Left hindlimb (tissue), 1 donor: ENCODE measurements at regions not wholly inside any gene's neighbourhood (a gene's known extent, or its start where the extent isn't known, plus 50 kb on each side); places are given as distances from the start of the nearest gene placed in this dataset.
"Not testable (repeated sequence)": the region's sequence is repeated elsewhere in the genome, so short reads cannot be mapped to it uniquely, and the experiment has no call there.

Experiments used
- DNase-seq: peaks from one replicate; pipeline ENCODE4 v3.0.0-alpha.2; 2018

DNA sequence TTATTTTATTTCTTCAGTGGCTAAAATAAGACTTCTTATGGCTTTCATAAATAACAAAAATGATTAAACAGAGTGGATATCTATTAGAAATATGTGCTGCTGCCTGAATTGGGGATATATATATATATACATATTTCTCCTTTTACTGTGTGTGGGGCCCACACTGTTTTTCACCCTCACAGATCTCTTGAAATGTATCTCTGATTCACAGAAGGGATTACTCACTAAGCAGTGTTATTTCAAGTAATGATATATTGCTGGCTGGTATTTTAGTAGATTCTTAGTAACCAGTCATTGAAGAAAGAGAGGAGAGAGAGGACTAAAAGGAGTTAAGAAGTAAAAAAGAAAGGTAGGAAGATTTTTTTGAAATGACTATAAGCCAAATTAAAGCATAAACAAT is 308.6 kb upstream of the NRP1 start:
- DNase-seq: no peak

DNA sequence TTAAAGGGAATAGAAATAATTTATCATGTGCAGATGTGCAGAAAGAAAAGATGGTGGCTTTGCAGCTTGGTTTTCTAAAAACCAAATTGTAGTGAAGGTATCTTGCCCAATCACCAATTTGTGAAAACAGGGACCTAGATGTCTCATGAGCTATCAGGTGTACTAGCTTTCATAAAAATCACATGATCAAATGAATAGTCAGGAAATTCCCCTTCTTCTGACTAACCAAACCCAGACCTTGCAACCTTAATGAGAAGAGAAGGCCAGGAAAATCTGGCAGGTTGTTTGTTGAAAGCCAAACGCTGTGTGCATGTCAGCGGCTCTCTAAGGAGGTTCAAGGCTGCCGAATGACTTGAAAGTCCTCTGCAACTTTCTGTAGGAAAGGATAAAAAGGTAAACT is 304.4 kb upstream of the NRP1 start:
- no peak for DNase-seq

DNA sequence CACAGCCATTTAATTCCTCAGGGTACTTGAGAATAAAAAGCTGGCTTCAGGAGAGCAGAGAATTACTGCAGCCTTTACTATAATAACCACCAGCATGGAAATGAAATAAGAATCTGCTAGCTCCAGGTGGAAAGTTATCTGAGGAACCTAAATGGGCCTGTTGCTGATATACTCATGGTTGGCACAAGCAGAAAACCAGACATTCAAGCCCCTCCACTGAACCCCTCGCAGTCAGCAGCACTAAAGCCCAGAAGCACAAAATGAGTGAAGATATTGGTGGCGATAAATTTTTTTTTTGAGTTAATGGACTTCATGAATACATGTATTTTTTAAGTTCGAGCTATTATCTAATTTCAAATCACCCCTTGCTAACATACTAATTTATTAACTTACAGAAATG is 303.9 kb upstream of the NRP1 start:
- DNase-seq: no peak

DNA sequence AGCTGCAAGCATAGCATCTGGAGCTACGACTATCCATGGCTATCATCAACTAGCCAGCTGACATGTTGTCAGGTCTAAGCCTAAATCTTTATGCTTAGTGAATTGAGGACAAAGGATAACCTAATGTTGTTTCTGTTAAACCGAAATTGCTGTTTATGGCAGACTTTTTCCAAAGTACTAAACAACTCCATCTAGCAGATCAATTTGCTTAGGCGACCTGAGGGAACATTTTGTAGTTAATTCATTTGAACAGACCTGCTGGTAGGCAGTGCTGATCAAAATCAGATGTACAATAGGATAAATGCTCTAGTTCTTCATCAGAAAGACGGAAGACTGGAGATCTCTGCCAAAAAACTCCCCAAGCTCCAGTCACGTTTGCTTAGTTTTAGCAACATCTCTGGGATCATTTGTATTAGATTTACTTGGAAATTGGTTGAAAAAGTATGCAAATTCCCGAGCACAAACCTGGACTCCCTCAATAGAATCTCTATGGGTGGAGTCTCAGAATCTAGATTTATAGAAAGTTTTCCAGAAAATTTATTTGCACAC is 301.6 kb upstream of the NRP1 start:
- DNase-seq: no peak

DNA sequence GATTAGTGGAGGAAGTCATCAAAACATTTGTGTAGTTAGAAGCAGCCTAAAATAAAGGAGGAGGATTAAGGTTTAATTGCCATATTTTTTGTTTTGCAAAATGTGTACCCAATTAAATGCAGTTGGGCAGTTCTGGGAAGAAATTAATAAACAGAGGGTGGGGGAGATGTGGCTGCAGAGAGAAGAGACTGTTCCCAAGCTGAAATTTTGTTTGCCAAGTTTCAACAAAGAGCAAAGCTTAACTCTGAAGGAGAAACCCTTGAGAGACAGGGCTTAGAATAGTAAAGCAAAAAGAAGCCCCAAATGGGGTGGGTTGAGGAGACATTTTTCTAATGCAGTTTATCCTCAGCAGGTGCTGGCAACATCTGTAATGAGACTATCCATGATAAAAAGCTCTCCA is 298.0 kb upstream of the NRP1 start:
- DNase-seq: no peak

DNA sequence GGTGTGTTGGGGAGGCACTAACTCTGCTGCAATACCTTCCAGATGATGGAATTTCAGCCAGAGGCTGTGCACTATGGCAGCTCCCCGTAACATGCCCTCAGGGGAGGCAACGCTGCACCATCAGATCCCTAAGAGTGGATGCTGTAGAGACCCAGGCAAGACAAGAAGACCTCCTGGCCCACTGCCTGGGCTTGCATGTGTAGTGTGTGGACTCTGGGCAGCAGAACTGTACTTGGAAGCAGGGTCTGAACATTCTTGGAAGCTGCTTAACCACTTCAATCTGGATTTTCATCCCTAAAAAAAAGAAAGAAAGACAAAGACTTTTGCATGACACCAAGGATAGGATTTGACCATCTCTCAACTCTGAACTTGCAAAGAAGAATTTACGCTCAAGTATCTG is 297.5 kb upstream of the NRP1 start:
- DNase-seq: peak; percentile 55

DNA sequence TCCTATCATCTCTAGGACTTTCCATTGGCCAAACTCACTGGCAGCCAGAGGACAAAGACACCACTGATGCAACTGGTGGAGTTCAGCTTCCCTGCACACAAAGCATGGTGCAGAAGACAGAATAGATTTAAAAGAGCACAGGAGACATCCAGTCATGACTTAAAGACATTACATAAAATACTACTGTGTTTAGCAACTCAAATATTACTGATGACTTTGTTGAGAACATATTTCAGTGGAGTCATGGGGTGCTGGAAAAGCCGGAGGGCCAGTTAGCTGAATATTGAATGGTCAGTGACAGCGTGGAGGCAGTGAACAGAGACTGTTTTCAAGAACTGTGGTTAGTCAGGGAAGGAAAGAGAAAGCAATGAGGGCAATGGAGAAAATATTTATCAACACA is 296.3 kb upstream of the NRP1 start:
- no peak for DNase-seq

DNA sequence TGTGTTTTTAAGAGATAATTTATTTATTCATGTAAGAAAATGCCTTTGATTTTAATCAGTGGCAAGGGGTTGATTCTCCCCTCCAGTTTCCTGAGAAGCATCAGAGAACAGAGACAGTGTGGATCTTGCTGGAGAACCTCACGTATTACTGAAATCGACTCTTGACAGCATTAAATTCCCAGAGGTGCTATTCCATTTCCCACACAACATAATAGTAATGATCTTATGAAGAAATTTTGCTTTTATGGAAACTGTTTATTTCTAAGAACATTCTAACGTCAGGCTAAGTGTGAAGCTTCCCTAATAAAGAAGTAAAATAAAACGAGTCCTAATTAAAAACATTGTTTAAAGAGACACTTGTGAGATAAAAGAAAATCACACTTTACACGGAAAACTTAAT is 293.1 kb upstream of the NRP1 start:
- DNase-seq: no peak

DNA sequence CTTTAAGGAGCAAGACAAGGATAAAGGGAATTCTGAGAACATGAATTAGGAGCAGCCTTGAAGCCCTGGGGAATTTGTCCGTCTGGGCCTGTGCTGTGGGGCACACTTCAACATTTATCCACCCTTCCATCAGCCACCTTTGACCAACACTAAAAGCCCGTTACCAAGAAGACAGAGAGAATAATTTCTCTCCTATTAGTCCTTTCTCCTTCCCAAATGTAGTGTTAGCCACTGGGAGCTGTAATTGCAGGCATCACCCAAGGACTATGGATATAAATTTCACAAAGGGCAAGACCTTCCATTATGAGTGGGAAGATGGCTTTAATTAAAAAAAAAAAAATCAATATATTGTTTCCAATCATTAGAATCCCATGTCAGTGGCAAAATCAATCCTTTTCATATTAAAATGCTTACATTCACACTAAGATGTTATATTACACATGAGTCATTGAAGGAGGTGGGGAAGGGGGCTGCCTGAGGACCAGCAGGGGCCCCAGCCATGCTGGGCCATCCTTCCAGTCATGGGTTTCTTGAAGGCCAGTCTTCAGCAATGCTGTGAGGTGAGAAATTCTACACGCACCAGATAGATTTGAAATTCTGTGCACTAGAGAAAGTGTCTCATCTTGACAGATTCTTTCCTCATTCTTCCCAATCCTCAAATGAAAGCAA is 292.5 kb upstream of the NRP1 start:
- no peak for DNase-seq

DNA sequence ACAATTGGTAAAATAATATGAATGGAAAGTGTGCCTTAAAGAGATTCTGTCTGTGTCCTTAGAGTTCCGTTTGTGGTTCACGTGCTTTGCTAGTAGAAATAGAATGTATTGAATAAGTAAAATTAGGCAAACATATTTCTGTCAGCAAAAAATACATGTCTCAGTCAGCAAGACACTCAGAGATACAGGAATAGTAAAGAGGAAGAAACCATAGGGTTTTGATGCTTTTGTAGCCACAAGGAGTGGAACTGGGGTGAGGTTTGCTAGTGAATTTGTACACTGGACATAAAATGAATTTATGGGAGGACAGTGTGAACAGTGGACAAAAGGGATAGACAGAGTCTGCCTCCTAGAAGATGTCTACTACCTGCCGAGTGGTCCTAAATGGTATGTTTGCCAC is 289.2 kb upstream of the NRP1 start:
- DNase-seq: no peak

DNA sequence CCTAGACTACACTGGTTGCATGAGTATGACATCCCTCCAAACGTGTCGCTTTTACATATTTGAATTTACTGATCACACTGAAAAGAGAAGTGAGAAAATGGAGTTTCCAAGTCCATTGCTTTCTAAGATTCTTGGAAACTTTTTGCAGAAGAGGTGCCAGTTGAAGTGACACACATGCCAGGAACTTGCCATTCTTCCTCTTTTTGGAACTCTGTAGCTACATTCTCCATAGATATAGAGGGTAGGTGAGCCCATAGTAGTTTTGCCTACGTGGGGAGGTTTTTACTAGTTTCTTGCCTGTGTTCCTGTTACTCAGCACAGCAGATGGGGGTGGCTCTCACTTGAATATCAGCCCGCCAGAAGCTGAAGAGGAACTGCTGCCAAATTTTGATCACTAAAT is 286.6 kb upstream of the NRP1 start:
- DNase-seq: no peak

DNA sequence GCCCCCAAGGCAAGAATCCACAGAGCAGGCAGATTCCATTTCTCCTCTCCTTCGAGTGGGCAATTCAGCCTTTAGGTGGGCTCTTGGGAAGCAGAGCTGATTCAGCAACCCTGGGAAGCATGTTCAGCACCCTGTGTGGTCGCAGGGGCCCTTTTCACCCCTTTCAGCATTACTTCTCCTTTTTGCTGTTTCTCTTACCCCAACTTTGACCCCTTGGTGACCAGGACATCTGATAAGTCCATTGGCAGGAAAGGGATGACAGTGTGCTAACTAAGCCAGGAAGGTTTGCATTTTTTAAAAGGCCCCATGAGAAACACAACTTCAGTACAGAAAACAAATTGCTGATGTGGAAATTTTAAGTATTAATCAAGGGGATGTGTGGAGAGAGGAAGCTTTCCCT is 283.7 kb upstream of the NRP1 start:
- DNase-seq: no peak

DNA sequence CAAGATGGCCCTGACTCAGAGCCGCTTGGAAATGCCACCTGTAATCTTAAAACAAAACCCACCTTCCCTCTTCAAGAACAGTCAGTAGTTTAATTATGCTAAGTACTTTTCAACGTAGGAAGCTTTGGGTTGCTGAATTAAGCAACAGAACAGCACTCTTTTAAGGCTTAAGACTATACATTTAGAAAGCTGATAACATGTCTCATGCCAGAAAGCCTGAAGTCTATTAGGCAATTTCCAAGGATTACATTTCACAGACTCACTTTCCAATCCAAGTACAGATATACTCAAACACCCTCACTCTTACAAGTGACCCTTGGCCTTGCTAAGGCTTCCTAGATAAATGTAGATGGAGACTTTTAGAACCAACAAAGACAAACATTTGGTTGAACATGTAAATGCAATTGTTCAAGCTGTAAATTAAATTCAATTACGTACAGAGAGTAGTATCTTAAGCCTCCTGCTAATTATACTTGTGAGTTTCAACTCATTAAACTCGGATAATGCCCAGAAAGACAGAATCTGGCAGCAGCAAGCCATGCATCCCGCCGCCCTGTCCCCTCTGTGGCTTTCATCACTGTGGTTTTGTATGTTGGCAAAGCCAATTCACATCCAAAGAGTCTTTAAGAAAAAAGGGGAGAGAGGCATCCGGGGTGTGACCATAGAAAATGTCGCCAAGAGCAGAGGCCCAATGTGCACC is 283.1 kb upstream of the NRP1 start:
- DNase-seq: no peak

DNA sequence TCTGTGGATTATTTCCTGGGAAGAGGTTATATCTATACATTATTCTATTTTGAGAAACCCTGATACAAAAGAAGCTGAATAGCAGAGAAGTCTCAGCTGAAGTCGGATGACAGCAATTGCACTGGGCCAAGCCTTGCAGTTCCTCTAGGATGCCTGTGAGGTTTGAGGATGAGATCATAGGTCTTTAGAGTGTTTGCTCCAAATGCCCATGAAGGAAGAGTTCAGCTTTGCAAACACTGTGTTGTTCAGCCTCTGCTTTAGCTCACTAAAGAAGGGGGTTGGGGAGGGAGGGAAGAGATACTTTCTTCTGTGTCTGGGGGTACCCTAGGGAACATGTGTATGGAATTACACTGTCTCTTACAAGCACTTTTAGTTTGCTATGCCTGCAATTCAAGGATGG is 282.5 kb upstream of the NRP1 start:
- DNase-seq: no peak

DNA sequence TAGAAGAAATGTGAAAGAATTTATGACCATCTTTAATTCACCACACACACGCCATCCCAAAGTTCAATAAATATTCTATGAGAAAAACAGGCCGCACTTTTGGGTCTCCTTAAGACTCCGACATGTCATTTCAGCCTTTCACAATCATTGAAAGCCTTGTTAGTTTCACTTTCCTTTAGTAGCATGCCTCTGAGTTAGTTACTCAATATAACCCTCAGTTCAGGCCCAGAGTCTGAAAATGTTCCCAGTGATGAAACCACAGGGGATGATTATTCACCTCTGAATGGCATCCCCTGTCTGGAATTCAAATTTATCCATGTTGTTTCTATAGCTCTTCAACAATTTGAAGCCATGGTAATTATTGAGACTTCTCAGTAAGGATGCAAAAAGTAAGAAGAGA is 278.1 kb upstream of the NRP1 start:
- no peak for DNase-seq

DNA sequence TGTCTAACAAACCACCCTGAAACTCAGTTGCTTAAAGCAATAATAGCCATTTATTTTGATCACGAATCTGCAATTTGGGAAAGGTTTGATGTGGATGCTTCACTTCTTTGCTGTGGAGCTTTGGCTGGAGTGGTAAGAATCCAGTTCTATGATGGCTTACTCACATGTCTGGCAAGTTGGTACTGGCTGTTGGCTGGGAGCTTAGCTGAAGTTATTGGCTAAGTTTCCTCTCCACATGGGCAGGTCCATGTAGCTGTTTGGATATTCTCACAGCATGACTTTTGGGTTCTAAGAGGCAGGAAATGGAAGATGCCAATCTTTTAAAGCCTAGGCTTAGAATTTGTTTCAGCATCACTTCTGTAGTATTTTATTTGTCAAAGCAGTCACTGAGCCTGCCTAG is 277.6 kb upstream of the NRP1 start:
- no peak for DNase-seq

DNA sequence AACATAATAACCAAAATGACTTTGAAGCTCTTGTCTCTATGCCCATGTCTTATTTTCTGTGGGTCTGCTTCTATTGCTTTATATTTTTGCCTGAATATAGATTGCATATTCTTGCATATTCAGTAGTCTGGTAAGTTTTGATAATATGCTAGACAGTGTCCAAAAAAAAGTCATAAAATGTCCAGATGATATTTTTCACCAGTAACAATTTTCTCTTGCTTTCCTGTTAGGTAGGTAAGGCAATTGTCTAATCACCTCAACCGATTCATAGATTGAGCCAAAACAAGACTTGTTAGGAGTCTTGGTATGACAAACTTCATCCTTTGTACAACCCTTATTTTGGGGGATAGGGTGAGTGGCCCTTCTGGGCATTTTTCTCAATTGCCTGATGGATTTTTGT is 277.0 kb upstream of the NRP1 start:
- no peak for DNase-seq

DNA sequence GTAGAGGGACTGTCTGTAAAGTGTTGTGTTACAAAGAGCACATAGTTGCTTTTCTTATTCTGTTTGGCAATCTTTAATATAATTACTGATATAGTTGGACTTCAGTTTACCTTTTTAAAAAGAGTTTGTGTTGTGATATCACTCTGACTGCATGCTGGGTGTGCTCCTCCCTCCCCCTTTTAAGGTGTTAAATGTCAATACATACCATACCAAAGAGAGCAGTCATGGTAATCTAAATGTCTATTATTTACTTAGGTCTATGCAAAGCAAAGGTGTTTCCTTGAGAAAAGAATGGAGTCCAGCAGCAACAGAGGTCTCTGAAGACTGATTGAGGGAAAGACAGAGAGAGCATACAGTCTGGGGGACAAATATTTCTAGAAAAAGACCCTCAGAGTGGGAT is 275.1 kb upstream of the NRP1 start:
- DNase-seq: no peak

DNA sequence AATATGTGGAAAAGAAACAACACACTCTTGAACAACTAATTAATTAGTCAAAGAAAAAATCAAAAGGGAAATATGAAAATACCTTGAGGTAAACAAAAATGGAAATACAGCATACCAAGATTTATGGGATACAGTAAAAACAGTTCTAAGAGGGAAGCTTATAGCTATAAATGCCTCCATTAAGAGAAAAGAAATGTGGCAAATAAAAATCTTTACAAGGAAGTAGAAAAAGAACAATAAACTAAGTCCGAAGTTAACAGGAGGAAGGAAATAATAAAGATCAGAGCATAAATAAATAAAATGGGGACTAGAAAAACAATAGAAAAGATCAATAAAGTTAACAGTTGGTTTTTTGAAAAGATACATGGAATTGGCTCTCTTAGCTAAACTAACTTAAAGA is 267.8 kb upstream of the NRP1 start:
- no peak for DNase-seq

DNA sequence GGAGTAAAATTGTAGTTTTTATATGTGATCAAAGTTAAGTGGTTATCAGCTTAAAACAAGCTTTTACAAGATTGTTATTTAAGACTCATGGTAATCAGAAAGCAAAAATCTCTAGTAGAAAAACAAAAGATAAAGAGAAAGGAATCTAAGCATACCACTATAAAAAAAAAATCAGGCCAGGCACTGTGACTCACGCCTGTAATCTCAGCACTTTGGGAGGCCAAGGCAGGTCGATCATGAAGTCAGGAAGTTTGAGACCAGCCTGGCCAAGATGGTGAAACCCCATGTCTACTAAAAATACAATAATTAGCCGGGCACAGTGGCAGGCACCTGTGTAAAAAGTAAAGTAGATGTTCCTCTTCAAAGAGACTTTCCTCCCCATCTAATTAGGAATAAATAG is 265.9 kb upstream of the NRP1 start:
- no peak for DNase-seq

DNA sequence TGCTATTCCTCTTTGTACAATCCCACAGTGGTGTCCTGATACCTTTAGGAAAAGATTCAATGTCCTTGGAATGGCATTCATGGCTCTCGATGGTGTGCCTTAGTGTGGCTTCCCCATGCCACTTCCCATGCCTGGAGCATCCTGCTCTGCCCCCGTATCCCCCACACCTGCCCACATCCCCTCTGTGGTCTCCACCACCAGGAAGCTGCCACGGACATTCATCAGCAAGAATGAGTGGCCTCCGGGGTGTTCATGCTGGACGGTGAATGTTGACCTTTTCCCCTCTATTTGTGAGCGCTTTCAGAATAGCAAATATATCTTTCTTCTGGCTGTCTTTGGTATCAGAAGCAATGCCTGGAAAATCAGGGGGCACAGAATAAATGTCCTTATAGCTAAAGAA is 262.0 kb upstream of the NRP1 start:
- DNase-seq: no peak

DNA sequence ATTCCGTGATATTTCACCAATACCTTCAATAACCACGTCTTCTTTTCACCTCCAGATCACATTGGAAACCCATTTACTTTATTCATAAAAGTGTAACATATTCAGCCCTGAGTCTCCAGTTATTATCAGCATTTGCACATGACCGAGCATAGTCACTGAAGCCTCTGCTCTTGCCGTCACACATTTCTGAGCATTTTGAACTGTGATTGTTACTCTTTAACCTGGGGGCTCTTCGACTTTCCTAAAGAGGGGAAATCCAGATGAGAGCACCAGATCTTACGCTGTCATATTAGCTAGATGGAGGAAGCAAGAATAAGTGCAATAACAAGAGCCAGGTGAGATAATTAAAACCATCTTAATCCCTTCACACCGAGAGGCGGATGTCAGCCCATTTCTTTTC is 260.0 kb upstream of the NRP1 start:
- no peak for DNase-seq

DNA sequence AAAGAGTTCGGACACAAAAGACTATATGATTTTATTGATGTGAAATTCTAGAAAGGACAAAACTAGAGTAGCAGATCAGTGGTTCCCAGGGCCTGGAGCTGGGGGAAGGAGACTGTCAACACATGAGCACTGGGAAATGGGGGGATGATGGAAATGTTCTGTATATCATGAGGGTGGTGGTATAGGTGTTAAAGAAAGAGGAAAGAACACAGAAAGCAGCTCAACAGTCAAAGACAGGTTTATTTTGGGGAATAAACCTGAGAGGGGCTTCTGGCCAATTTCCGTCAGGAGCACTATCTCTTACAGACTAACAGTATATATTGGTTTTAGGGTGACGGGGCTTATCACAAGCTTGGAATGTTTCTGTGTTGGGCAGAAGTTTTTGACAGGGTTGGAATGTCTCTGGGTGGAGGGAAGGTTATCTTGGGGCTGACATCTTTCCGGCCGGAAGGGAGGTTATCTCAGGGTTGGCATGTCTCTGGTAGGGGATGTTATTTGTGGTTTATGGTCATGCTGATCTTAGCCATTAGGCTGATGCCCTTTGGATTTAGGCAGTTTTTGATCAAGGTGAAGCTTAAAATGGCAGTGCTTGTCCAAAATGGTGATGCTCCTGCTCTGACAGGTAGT is 254.6 kb upstream of the NRP1 start:
- DNase-seq: no peak

DNA sequence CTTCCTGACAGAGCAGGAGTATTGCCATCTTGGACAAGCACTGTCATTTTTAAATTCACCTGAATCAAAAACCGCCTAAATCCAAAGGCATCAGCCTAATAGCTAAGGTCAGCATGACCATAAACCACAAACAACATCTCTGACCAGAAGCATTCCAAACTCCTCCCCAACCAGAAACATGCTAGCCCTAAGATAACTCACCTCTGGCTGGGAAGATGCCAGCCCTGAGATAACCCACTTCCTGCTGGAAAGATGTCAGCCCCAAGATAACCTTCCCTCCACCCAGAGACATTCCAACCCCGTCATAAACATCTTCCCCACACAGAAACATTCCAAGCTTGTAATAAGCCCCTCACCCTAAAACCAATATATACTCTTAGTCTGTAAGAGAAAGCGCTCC is 250.1 kb upstream of the NRP1 start:
- DNase-seq: not testable (repeated sequence)
